ENCODE measurements at regions not wholly inside any gene's neighbourhood (a gene's known extent, or its start where the extent isn't known, plus 50 kb on each side); places are given as distances from the start of the nearest gene placed in this dataset.

DNA sequence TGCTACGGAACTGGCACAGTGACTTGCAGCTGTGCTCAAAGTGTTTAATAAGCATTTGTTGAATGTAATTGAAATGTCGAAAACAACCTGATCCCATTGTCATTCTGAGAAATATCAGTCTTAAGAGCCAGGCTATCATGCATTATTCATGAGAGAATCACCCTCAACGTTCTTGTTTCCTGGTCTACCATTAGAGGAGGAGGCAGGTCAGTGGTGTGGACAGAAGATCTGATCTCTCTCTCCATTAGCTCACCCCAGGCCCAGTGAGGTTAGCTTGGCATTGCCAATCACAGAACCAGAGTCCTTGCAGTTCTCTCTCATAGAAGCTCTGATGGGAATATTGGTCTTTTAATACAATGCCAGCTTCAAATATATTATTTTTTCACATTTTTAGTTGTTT, 121.1 kb upstream of the SPON1 start:
- TF ChIP-seq, protein P1, sequence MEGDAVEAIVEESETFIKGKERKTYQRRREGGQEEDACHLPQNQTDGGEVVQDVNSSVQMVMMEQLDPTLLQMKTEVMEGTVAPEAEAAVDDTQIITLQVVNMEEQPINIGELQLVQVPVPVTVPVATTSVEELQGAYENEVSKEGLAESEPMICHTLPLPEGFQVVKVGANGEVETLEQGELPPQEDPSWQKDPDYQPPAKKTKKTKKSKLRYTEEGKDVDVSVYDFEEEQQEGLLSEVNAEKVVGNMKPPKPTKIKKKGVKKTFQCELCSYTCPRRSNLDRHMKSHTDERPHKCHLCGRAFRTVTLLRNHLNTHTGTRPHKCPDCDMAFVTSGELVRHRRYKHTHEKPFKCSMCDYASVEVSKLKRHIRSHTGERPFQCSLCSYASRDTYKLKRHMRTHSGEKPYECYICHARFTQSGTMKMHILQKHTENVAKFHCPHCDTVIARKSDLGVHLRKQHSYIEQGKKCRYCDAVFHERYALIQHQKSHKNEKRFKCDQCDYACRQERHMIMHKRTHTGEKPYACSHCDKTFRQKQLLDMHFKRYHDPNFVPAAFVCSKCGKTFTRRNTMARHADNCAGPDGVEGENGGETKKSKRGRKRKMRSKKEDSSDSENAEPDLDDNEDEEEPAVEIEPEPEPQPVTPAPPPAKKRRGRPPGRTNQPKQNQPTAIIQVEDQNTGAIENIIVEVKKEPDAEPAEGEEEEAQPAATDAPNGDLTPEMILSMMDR (IDR thresholded peaks at IDR 0.05): no peak
- no peak for TF ChIP-seq POLR2A (IDR thresholded peaks at IDR 0.05)

Data from heart left ventricle (tissue), 13 donors.